ENCODE measurements at regions not wholly inside any gene's neighbourhood (a gene's known extent, or its start where the extent isn't known, plus 50 kb on each side); places are given as distances from the start of the nearest gene placed in this dataset.

GRCh38 chr15:69848096-69848495 is 249.6 kb downstream of the TLE3 start:
- ChIA-PET POLR2A (no interaction called here), CTCF (no interaction called here)
- Histone ChIP-seq H3K27ac (ENCODE audit: low read length) (no peak overlapping the region), H3K4me3 (ENCODE audit: low read depth in 2 of 2, low read length in 2 of 2) (no peak overlapping the region), H3K27me3 (ENCODE audit: control insufficient read depth, insufficient read depth, low read length) (0 out of 2 replicates have a peak, but pooled peaks cover 3% of the 10 kb centered on the region), H3K9me3 (ENCODE audit: control insufficient read depth, insufficient read depth, low read depth, low read length) (no peaks in the 10 kb centered on the region), H3K4me1 (ENCODE audit: control insufficient read depth, insufficient read depth, low read length) (no peaks in the 10 kb centered on the region), H3K36me3 (ENCODE audit: control insufficient read depth, insufficient read depth, low read length) (no peaks in the 10 kb centered on the region)
- intact Hi-C loops (cut with micrococcal nuclease; ENCODE audit: unreplicated experiment) (no loop called here), in situ Hi-C loops (cut with HindIII; ENCODE audit: low pct_unique_long_range_greater_than_20kb, low sequenced_read_pairs) (no loop called here)
- BruUV-seq (replicated peaks): no TSS peak
- ATAC-seq: no peak
- TF ChIP-seq CTCF (IDR thresholded peaks at IDR 0.05): no peak
- TF ChIP-seq SIN3A (IDR thresholded peaks at IDR 0.05; ENCODE audit: borderline replicate concordance, insufficient read depth, low read depth, low read length): no peak
- no peak for TF ChIP-seq TCF7L2 (IDR thresholded peaks at IDR 0.05; ENCODE audit: low read depth, low read length)
- TF ChIP-seq, protein P1, sequence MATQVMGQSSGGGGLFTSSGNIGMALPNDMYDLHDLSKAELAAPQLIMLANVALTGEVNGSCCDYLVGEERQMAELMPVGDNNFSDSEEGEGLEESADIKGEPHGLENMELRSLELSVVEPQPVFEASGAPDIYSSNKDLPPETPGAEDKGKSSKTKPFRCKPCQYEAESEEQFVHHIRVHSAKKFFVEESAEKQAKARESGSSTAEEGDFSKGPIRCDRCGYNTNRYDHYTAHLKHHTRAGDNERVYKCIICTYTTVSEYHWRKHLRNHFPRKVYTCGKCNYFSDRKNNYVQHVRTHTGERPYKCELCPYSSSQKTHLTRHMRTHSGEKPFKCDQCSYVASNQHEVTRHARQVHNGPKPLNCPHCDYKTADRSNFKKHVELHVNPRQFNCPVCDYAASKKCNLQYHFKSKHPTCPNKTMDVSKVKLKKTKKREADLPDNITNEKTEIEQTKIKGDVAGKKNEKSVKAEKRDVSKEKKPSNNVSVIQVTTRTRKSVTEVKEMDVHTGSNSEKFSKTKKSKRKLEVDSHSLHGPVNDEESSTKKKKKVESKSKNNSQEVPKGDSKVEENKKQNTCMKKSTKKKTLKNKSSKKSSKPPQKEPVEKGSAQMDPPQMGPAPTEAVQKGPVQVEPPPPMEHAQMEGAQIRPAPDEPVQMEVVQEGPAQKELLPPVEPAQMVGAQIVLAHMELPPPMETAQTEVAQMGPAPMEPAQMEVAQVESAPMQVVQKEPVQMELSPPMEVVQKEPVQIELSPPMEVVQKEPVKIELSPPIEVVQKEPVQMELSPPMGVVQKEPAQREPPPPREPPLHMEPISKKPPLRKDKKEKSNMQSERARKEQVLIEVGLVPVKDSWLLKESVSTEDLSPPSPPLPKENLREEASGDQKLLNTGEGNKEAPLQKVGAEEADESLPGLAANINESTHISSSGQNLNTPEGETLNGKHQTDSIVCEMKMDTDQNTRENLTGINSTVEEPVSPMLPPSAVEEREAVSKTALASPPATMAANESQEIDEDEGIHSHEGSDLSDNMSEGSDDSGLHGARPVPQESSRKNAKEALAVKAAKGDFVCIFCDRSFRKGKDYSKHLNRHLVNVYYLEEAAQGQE (IDR thresholded peaks at IDR 0.05; ENCODE audit: insufficient read depth in 1 of 2, low read depth in 2 of 2, low read length in 1 of 2): no peak
- no peak for TF ChIP-seq POLR2AphosphoS5 (IDR thresholded peaks at IDR 0.05; ENCODE audit: low read depth, low read length)
- DNase-seq (ENCODE audit: low read depth, low spot score): no peak

GRCh38 chr15:69848551-69849231 is 249.0 kb downstream of the TLE3 start:
- ChIA-PET POLR2A (no interaction called here), CTCF (no interaction called here)
- Histone ChIP-seq H3K36me3 (ENCODE audit: control insufficient read depth, insufficient read depth, low read length) (no peaks in the 10 kb centered on the region), H3K27me3 (ENCODE audit: control insufficient read depth, insufficient read depth, low read length) (0 out of 2 replicates have a peak, but pooled peaks cover 3% of the 10 kb centered on the region), H3K4me1 (ENCODE audit: control insufficient read depth, insufficient read depth, low read length) (peaks cover 4% of the 10 kb centered on the region; the same call in 1 of the 2 replicates), H3K9me3 (ENCODE audit: control insufficient read depth, insufficient read depth, low read depth, low read length) (no peaks in the 10 kb centered on the region), H3K4me3 (ENCODE audit: low read depth in 2 of 2, low read length in 2 of 2) (no peak overlapping the region), H3K27ac (ENCODE audit: low read length) (no peak overlapping the region)
- ATAC-seq (no peak), DNase-seq (ENCODE audit: low read depth, low spot score) (no peak)
- intact Hi-C loops (cut with micrococcal nuclease; ENCODE audit: unreplicated experiment) (no loop called here), in situ Hi-C loops (cut with HindIII; ENCODE audit: low pct_unique_long_range_greater_than_20kb, low sequenced_read_pairs) (no loop called here)
- BruUV-seq (replicated peaks): no TSS peak
- no peak for TF ChIP-seq TCF7L2 (IDR thresholded peaks at IDR 0.05; ENCODE audit: low read depth, low read length)
- no peak for TF ChIP-seq SIN3A (IDR thresholded peaks at IDR 0.05; ENCODE audit: borderline replicate concordance, insufficient read depth, low read depth, low read length)
- no peak for TF ChIP-seq POLR2AphosphoS5 (IDR thresholded peaks at IDR 0.05; ENCODE audit: low read depth, low read length)
- TF ChIP-seq, protein P1 (IDR thresholded peaks at IDR 0.05; ENCODE audit: insufficient read depth in 1 of 2, low read depth in 2 of 2, low read length in 1 of 2): no peak
- TF ChIP-seq CTCF (IDR thresholded peaks at IDR 0.05): no peak
